ENCODE measurements at regions not wholly inside any gene's neighbourhood (a gene's known extent, or its start where the extent isn't known, plus 50 kb on each side); places are given as distances from the start of the nearest gene placed in this dataset.

DNA sequence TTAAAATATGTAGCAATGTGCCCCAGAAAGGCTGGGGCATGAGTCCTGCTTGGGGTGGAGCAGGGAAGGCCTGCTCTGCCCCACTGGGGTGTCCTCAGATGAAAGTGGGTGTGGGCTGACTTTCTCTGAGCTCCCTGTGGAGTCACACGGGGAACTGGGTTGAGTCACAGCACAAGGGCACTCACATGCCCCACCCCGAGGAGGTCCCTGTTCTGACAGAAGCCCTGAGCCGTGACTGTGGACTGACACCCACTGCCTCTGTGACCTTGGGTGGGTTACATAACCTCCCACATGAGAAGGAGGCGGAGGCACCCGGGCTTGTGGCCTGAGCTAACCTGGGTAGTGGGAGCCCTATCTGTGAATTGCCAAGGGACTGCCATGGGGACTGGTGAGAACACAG is 52.5 kb upstream of the TINAGL1 start (continued):
- TF ChIP-seq, protein P1, sequence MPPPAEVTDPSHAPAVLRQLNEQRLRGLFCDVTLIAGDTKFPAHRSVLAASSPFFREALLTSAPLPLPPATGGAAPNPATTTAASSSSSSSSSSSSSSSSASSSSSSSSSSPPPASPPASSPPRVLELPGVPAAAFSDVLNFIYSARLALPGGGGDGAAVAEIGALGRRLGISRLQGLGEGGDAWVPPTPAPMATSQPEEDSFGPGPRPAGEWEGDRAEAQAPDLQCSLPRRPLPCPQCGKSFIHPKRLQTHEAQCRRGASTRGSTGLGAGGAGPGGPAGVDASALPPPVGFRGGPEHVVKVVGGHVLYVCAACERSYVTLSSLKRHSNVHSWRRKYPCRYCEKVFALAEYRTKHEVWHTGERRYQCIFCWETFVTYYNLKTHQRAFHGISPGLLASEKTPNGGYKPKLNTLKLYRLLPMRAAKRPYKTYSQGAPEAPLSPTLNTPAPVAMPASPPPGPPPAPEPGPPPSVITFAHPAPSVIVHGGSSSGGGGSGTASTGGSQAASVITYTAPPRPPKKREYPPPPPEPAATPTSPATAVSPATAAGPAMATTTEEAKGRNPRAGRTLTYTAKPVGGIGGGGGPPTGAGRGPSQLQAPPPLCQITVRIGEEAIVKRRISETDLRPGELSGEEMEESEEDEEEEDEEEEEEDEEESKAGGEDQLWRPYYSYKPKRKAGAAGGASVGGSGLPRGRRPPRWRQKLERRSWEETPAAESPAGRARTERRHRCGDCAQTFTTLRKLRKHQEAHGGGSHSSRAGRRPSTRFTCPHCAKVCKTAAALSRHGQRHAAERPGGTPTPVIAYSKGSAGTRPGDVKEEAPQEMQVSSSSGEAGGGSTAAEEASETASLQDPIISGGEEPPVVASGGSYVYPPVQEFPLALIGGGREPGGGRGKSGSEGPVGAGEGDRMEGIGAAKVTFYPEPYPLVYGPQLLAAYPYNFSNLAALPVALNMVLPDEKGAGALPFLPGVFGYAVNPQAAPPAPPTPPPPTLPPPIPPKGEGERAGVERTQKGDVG (CRISPR knock-in tag; IDR thresholded peaks at IDR 0.05; ENCODE audit: borderline replicate concordance): no peak
- TF ChIP-seq HMGA1 (CRISPR knock-in tag; conservative IDR thresholded peaks at IDR 0.05): no peak
- TF ChIP-seq TCF12 (IDR thresholded peaks at IDR 0.05): no peak
- no peak for TF ChIP-seq TCF12 (CRISPR knock-in tag; IDR thresholded peaks at IDR 0.05)
- TF ChIP-seq, protein P2, sequence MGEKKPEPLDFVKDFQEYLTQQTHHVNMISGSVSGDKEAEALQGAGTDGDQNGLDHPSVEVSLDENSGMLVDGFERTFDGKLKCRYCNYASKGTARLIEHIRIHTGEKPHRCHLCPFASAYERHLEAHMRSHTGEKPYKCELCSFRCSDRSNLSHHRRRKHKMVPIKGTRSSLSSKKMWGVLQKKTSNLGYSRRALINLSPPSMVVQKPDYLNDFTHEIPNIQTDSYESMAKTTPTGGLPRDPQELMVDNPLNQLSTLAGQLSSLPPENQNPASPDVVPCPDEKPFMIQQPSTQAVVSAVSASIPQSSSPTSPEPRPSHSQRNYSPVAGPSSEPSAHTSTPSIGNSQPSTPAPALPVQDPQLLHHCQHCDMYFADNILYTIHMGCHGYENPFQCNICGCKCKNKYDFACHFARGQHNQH (CRISPR knock-in tag; IDR thresholded peaks at IDR 0.05): peak; percentile 51; the same call in 1 of the 2 replicates
- no peak for TF ChIP-seq ATM (IDR thresholded peaks at IDR 0.05; ENCODE audit: borderline replicate concordance)
- TF ChIP-seq NFKBIZ (CRISPR knock-in tag; IDR thresholded peaks at IDR 0.05): no peak
- TF ChIP-seq, protein P3, sequence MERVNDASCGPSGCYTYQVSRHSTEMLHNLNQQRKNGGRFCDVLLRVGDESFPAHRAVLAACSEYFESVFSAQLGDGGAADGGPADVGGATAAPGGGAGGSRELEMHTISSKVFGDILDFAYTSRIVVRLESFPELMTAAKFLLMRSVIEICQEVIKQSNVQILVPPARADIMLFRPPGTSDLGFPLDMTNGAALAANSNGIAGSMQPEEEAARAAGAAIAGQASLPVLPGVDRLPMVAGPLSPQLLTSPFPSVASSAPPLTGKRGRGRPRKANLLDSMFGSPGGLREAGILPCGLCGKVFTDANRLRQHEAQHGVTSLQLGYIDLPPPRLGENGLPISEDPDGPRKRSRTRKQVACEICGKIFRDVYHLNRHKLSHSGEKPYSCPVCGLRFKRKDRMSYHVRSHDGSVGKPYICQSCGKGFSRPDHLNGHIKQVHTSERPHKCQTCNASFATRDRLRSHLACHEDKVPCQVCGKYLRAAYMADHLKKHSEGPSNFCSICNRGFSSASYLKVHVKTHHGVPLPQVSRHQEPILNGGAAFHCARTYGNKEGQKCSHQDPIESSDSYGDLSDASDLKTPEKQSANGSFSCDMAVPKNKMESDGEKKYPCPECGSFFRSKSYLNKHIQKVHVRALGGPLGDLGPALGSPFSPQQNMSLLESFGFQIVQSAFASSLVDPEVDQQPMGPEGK (CRISPR knock-in tag; IDR thresholded peaks at IDR 0.05): 0 out of 2 replicates have a peak, but pooled peaks have one; percentile 37
- TF ChIP-seq, protein P4, sequence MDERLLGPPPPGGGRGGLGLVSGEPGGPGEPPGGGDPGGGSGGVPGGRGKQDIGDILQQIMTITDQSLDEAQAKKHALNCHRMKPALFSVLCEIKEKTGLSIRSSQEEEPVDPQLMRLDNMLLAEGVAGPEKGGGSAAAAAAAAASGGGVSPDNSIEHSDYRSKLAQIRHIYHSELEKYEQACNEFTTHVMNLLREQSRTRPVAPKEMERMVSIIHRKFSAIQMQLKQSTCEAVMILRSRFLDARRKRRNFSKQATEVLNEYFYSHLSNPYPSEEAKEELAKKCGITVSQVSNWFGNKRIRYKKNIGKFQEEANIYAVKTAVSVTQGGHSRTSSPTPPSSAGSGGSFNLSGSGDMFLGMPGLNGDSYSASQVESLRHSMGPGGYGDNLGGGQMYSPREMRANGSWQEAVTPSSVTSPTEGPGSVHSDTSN (CRISPR knock-in tag; IDR thresholded peaks at IDR 0.05): no peak
- TF ChIP-seq, protein P5, sequence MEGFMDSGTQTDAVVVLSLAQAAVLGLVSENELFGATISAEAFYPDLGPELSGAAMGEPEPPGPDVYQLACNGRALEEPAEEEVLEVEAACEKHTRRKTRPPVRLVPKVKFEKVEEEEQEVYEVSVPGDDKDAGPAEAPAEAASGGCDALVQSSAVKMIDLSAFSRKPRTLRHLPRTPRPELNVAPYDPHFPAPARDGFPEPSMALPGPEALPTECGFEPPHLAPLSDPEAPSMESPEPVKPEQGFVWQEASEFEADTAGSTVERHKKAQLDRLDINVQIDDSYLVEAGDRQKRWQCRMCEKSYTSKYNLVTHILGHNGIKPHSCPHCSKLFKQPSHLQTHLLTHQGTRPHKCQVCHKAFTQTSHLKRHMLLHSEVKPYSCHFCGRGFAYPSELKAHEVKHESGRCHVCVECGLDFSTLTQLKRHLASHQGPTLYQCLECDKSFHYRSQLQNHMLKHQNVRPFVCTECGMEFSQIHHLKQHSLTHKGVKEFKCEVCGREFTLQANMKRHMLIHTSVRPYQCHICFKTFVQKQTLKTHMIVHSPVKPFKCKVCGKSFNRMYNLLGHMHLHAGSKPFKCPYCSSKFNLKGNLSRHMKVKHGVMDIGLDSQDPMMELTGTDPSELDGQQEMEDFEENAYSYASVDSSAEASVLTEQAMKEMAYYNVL (CRISPR knock-in tag; IDR thresholded peaks at IDR 0.05; ENCODE audit: borderline replicate concordance): no peak
- TF ChIP-seq ZNF451 (CRISPR knock-in tag; IDR thresholded peaks at IDR 0.05): no peak
- no peak for TF ChIP-seq KLF6 (CRISPR knock-in tag; IDR thresholded peaks at IDR 0.05)
- 0 out of 2 replicates have a peak, but pooled peaks have one; percentile 30 for TF ChIP-seq KAT8 (CRISPR knock-in tag; IDR thresholded peaks at IDR 0.05)
- TF ChIP-seq, protein P6, sequence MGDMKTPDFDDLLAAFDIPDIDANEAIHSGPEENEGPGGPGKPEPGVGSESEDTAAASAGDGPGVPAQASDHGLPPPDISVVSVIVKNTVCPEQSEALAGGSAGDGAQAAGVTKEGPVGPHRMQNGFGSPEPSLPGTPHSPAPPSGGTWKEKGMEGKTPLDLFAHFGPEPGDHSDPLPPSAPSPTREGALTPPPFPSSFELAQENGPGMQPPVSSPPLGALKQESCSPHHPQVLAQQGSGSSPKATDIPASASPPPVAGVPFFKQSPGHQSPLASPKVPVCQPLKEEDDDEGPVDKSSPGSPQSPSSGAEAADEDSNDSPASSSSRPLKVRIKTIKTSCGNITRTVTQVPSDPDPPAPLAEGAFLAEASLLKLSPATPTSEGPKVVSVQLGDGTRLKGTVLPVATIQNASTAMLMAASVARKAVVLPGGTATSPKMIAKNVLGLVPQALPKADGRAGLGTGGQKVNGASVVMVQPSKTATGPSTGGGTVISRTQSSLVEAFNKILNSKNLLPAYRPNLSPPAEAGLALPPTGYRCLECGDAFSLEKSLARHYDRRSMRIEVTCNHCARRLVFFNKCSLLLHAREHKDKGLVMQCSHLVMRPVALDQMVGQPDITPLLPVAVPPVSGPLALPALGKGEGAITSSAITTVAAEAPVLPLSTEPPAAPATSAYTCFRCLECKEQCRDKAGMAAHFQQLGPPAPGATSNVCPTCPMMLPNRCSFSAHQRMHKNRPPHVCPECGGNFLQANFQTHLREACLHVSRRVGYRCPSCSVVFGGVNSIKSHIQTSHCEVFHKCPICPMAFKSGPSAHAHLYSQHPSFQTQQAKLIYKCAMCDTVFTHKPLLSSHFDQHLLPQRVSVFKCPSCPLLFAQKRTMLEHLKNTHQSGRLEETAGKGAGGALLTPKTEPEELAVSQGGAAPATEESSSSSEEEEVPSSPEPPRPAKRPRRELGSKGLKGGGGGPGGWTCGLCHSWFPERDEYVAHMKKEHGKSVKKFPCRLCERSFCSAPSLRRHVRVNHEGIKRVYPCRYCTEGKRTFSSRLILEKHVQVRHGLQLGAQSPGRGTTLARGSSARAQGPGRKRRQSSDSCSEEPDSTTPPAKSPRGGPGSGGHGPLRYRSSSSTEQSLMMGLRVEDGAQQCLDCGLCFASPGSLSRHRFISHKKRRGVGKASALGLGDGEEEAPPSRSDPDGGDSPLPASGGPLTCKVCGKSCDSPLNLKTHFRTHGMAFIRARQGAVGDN (CRISPR knock-in tag; IDR thresholded peaks at IDR 0.05): peak; percentile 78
- no peak for TF ChIP-seq HOXA5 (CRISPR knock-in tag; IDR thresholded peaks at IDR 0.05)
- TF ChIP-seq MAZ (IDR thresholded peaks at IDR 0.05; ENCODE audit: borderline replicate concordance, low read depth, low read length): no peak
- no peak for TF ChIP-seq MAZ (CRISPR knock-in tag; IDR thresholded peaks at IDR 0.05; ENCODE audit: low read depth)

All from HepG2 (cell line).